H1 (cell line): ENCODE measurements at regions not wholly inside any gene's neighbourhood (a gene's known extent, or its start where the extent isn't known, plus 50 kb on each side); places are given as distances from the start of the nearest gene placed in this dataset.

Experiments used
- CTCF ChIA-PET: fragments of 300-600 bp; sonication (Branson Sonifier 250); formaldehyde crosslinking; loops from one replicate; lab custom pipeline; 2021; ENCODE audit not compliant: partially characterized antibody; lab: Charles Lee
- POLR2A ChIA-PET: fragments of 300-600 bp; sonication (Branson Sonifier 250); formaldehyde crosslinking; loops from one replicate; lab custom pipeline; 2021; ENCODE audit warnings: inconsistent platforms; ENCODE audit not compliant: partially characterized antibody; lab: Charles Lee
- DNase-seq, 2 experiments: peaks; one replicate each; pipeline versions ENCODE4 v3.0.0 to v3.0.0-alpha.2; 2010 to 2022; ENCODE audit warnings: low spot score in 2 of 2, low read depth in 1 of 2, mixed read lengths in 1 of 2
- FAIRE-seq: peaks from 2 replicates; lab custom pipeline; 2011; peaks lifted over from hg19 to GRCh38; lab: Jason Lieb, UNC
- H2AFZ ChIP-seq: 2 replicates; pipeline ENCODE4 v1.8.1; 2012; ENCODE audit warnings: low read length, inconsistent platforms
- H2AK5ac ChIP-seq: 2 replicates; pipeline ENCODE4 v1.6.1; 2013; ENCODE audit warnings: low read depth, low read length
- H2BK120ac ChIP-seq: replicated peaks from 2 replicates; pipeline ENCODE3; 2013; ENCODE audit warnings: low read depth, low read length, inconsistent platforms
- H2BK12ac ChIP-seq: 2 replicates; pipeline ENCODE4 v1.6.1; 2013; ENCODE audit warnings: low read depth, low read length
- H2BK15ac ChIP-seq: 2 replicates; pipeline ENCODE4 v1.6.1; 2013; ENCODE audit warnings: low read length
- H2BK20ac ChIP-seq: 2 replicates; pipeline ENCODE4 v1.6.1; 2013; ENCODE audit warnings: low read length
- H2BK5ac ChIP-seq: 2 replicates; pipeline ENCODE4 v1.6.1; 2013; ENCODE audit warnings: low read depth, low read length
- H3K14ac ChIP-seq: 2 replicates; pipeline ENCODE4 v1.6.1; 2013; ENCODE audit warnings: inconsistent platforms; ENCODE audit not compliant: insufficient read length
- H3K18ac ChIP-seq: 2 replicates; pipeline ENCODE4 v1.6.1; 2013; ENCODE audit warnings: low read length; ENCODE audit errors: extremely low read depth
- H3K23ac ChIP-seq: 2 replicates; pipeline ENCODE4 v1.6.1; 2013; ENCODE audit warnings: inconsistent platforms; ENCODE audit not compliant: insufficient read length
- H3K23me2 ChIP-seq: 2 replicates; pipeline ENCODE4 v1.6.1; 2013; ENCODE audit warnings: low read depth, low read length
- H3K27ac ChIP-seq: 2 replicates; pipeline ENCODE4 v1.6.1; 2011; ENCODE audit warnings: low read depth, low read length, inconsistent platforms
- H3K27me3 ChIP-seq, 4 experiments: replicated peaks in 1 of 4; 1 replicate in 1 of 4; 2 replicates in 3 of 4; pipeline versions ENCODE4 v1.6.1 to v1.8.1; 2011 to 2013; ENCODE audit warnings: low read length in 3 of 4, mild to moderate bottlenecking in 3 of 4, inconsistent platforms in 2 of 4, mixed read lengths in 2 of 4, moderate library complexity in 1 of 4; ENCODE audit not compliant: control insufficient read depth in 3 of 4, insufficient read depth in 3 of 4; ENCODE audit errors: extremely low read depth in 1 of 4
- H3K36me3 ChIP-seq, 4 experiments: 2 replicates each; pipeline versions ENCODE4 v1.6.1 to v1.8.1; 2011 to 2013; ENCODE audit warnings: mild to moderate bottlenecking in 4 of 4, low read length in 3 of 4, moderate library complexity in 2 of 4, control low read depth in 1 of 4, inconsistent platforms in 1 of 4; ENCODE audit not compliant: insufficient read depth in 4 of 4, control insufficient read depth in 2 of 4
- H3K4ac ChIP-seq: replicated peaks from 2 replicates; pipeline ENCODE3; 2013; ENCODE audit warnings: low read length, low read depth, mixed read lengths, inconsistent platforms; ENCODE audit not compliant: insufficient read length
- H3K4me1 ChIP-seq, 4 experiments: replicated peaks in 1 of 4; 1 replicate in 1 of 4; 2 replicates in 3 of 4; pipeline versions ENCODE4 v1.6.1 to v1.8.1; 2011 to 2013; ENCODE audit warnings: low read length in 3 of 4, inconsistent platforms in 2 of 4, mixed read lengths in 1 of 4; ENCODE audit not compliant: insufficient read depth in 4 of 4, control insufficient read depth in 3 of 4
- H3K4me2 ChIP-seq, 2 experiments: 2 replicates each; pipeline versions ENCODE4 v1.6.1 to v1.8.1; 2011 to 2013; ENCODE audit warnings: low read depth in 2 of 2, low read length in 2 of 2, control low read depth in 1 of 2, inconsistent platforms in 1 of 2, mild to moderate bottlenecking in 1 of 2; ENCODE audit not compliant: insufficient read depth in 1 of 2
- H3K4me3 ChIP-seq, 4 experiments: fragments of 200-600, 300-600 bp in 1 of 4; sonication (generic), shearing (Covaris generic), sonication (Bioruptor Twin) in 1 of 4; 2 replicates each; pipeline versions ENCODE4 v1.5.1 to v1.8.1; 2011 to 2016; ENCODE audit warnings: low read length in 4 of 4, low read depth in 3 of 4, control low read depth in 2 of 4, inconsistent platforms in 2 of 4, mild to moderate bottlenecking in 2 of 4, mixed read lengths in 1 of 4, moderate library complexity in 1 of 4; ENCODE audit not compliant: insufficient read depth in 2 of 4; ENCODE audit errors: extremely low read depth in 1 of 4
- H3K56ac ChIP-seq: replicated peaks from 2 replicates; pipeline ENCODE3; 2013; ENCODE audit warnings: low read depth, mild to moderate bottlenecking, mixed read lengths, low read length, inconsistent platforms; ENCODE audit not compliant: insufficient read length
- H3K79me1 ChIP-seq: 2 replicates; pipeline ENCODE4 v1.6.1; 2013; ENCODE audit warnings: low read depth, low read length, control low read depth
- H3K79me2 ChIP-seq, 2 experiments: 2 replicates each; pipeline versions ENCODE4 v1.6.1 to v1.8.1; 2012 to 2013; ENCODE audit warnings: low read length in 2 of 2, mild to moderate bottlenecking in 2 of 2, inconsistent platforms in 1 of 2; ENCODE audit not compliant: insufficient read depth in 2 of 2, control insufficient read depth in 1 of 2
- H3K9ac ChIP-seq, 4 experiments: replicated peaks in 1 of 4; 1 replicate in 1 of 4; 2 replicates in 3 of 4; pipeline versions ENCODE4 v1.6.1 to v1.8.1; 2011 to 2013; ENCODE audit warnings: low read depth in 3 of 4, low read length in 3 of 4, control low read depth in 2 of 4, mild to moderate bottlenecking in 2 of 4, moderate library complexity in 2 of 4, inconsistent platforms in 1 of 4; ENCODE audit errors: extremely low read depth in 1 of 4
- H3K9me3 ChIP-seq, 2 experiments: 2 replicates each; pipeline versions ENCODE4 v1.6.1 to v1.8.1; 2012 to 2013; ENCODE audit warnings: mild to moderate bottlenecking in 2 of 2, moderate library complexity in 2 of 2, control low read depth in 1 of 2, inconsistent platforms in 1 of 2, low read depth in 1 of 2, low read length in 1 of 2, mixed read lengths in 1 of 2; ENCODE audit not compliant: insufficient read depth in 2 of 2
- H4K20me1 ChIP-seq, 2 experiments: replicated peaks in 1 of 2; 2 replicates each; pipeline versions ENCODE3 to v1.8.1; 2011 to 2013; ENCODE audit warnings: inconsistent platforms in 2 of 2, low read length in 2 of 2, mild to moderate bottlenecking in 1 of 2; ENCODE audit not compliant: insufficient read depth in 2 of 2, control insufficient read depth in 1 of 2
- H4K5ac ChIP-seq: 2 replicates; pipeline ENCODE4 v1.6.1; 2013; ENCODE audit warnings: low read length, low read depth, mixed read lengths, inconsistent platforms; ENCODE audit not compliant: insufficient read length
- H4K8ac ChIP-seq: 2 replicates; pipeline ENCODE4 v1.8.0; 2013; ENCODE audit warnings: mild to moderate bottlenecking, moderate library complexity, low read length, inconsistent platforms; ENCODE audit not compliant: insufficient read depth; ENCODE audit errors: extremely low read depth
- H4K91ac ChIP-seq: replicated peaks from 2 replicates; pipeline ENCODE3; 2013; ENCODE audit warnings: low read length, mixed read lengths, inconsistent platforms; ENCODE audit not compliant: insufficient read length
- BCL11A ChIP-seq, 2 experiments: IDR thresholded peaks; one replicate each; pipeline ENCODE4 v1.6.1; 2011; ENCODE audit warnings: low read depth in 2 of 2, low read length in 2 of 2, mild to moderate bottlenecking in 2 of 2
- CTBP2 ChIP-seq: IDR thresholded peaks from 2 replicates; pipeline ENCODE4 v1.7.0; 2011; ENCODE audit warnings: borderline replicate concordance, mild to moderate bottlenecking, moderate library complexity, mixed read lengths, low read length; ENCODE audit not compliant: insufficient read depth, insufficient read length
- JUND ChIP-seq: IDR thresholded peaks from 2 replicates; pipeline ENCODE4 v1.6.1; 2011; ENCODE audit warnings: mild to moderate bottlenecking, improper control_type of control experiment, low read length
- KDM1A ChIP-seq: fragments of 200-600, 300-600 bp; sonication (generic); IDR thresholded peaks from 2 replicates; pipeline ENCODE4 v1.7.1; 2016; ENCODE audit warnings: mild to moderate bottlenecking, low read length, borderline replicate concordance
- KDM5A ChIP-seq: fragments of 200-600 bp; IDR thresholded peaks from 2 replicates; pipeline ENCODE4 v1.7.1; 2012; ENCODE audit warnings: mild to moderate bottlenecking, low read length, inconsistent platforms, mixed read lengths
- WGBS, 2 experiments: shearing (Covaris generic) in 1 of 2; methylation state at CpG; one replicate each; pipeline versions ENCODE4 v1.1.6 to v1.1.7; 2013 to 2015; ENCODE audit warnings: low lambda C conversion rate in 2 of 2, mixed read lengths in 2 of 2, inconsistent platforms in 1 of 2, low coverage in 1 of 2, missing lambda C conversion rate in 1 of 2; ENCODE audit not compliant: insufficient replicate concordance in 2 of 2, insufficient coverage in 1 of 2, insufficient read length in 1 of 2; ENCODE audit errors: extremely low coverage in 1 of 2, missing lambda C conversion rate in 1 of 2; 5-methylcytosine and 5-hydroxymethylcytosine counted together
- TF ChIP-seq, protein P1 (sequence below): IDR thresholded peaks from 2 replicates; pipeline ENCODE4 v1.6.1; 2012; ENCODE audit warnings: inconsistent platforms
- TF ChIP-seq, protein P2 (sequence below): IDR thresholded peaks from 2 replicates; pipeline ENCODE4 v1.6.1; 2012; ENCODE audit warnings: inconsistent platforms

DNA sequence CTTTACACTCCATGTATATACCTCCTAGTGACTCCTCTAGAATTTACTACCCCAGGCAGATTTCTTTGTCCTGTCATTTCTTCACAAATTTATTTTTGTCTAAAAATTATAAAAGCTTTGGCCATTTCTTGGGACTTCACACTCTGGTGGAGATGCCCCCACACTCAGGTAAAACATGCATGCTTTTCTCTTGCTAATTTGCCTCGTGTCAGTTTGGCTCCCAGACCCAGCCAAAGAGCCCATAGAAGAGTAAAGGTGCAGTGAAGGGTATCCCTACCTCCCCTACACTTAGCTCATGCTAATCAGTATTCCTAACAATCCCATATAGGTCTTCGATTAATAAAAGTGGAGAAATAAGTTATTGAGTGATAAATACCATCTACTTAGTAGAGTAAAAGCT lies 256.5 kb upstream of the KRR1 start:
- ChIA-PET CTCF (interaction anchor here (1.1 kb wide), 1 partner anchor 269 kb away, joined by 3 read pairs; no protein-coding TSS in a partner anchor), POLR2A (interaction anchor here (0.5 kb wide), 1 partner anchor 45 kb away, joined by 3 read pairs; no protein-coding TSS in a partner anchor)
- no peak for TF ChIP-seq KDM5A
- no peak for TF ChIP-seq KDM1A
- no peak for TF ChIP-seq CTBP2
- no peak for TF ChIP-seq BCL11A (IDR thresholded peaks at IDR 0.05; ENCODE audit: low read depth in 2 of 2, low read length in 2 of 2)
- TF ChIP-seq, protein P1, sequence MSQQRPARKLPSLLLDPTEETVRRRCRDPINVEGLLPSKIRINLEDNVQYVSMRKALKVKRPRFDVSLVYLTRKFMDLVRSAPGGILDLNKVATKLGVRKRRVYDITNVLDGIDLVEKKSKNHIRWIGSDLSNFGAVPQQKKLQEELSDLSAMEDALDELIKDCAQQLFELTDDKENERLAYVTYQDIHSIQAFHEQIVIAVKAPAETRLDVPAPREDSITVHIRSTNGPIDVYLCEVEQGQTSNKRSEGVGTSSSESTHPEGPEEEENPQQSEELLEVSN, result peak; percentile 91
- TF ChIP-seq, protein P2, sequence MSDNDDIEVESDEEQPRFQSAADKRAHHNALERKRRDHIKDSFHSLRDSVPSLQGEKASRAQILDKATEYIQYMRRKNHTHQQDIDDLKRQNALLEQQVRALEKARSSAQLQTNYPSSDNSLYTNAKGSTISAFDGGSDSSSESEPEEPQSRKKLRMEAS, result peak; percentile 80
- TF ChIP-seq JUND, result no peak
- Histone ChIP-seq H3K4me3 (no peak overlapping the region), H4K8ac (no peak overlapping the region), H2BK5ac (no peak overlapping the region), H3K9ac (no peak overlapping the region), H4K20me1 (no peaks in the 10 kb centered on the region), H3K9me3 (no peaks in the 10 kb centered on the region), H2AFZ (no peak overlapping the region), H2AK5ac (no peak overlapping the region), H2BK15ac (no peak overlapping the region), H2BK12ac (no peak overlapping the region), H3K4me1 (peaks cover 0 to 12% (median 1%) of the 10 kb centered on the region in 4 experiments; a peak in 3 of 7 replicates), H3K79me1 (no peaks in the 10 kb centered on the region), H3K18ac (no peak overlapping the region), H4K5ac (no peak overlapping the region), H3K23ac (no peak overlapping the region), H2BK120ac (no peak overlapping the region), H3K14ac (no peak overlapping the region), H3K23me2 (no peaks in the 10 kb centered on the region), H3K27me3 (no peaks in the 10 kb centered on the region), H3K4ac (no peak overlapping the region), H3K4me2 (no peak overlapping the region), H3K79me2 (no peaks in the 10 kb centered on the region), H3K27ac (no peak overlapping the region), H3K36me3 (no peaks in the 10 kb centered on the region), H3K56ac (no peak overlapping the region), H4K91ac (no peak overlapping the region), H2BK20ac (no peak overlapping the region)
- 50% methylated on average over 2 of the region's 2 CpGs; no CpG with 5 or more reads in 1 of the 2 experiments for WGBS, 2 experiments
- FAIRE-seq (no peak), DNase-seq (no peak)
